Motor neuron (in vitro differentiated cells): ENCODE measurements at regions not wholly inside any gene's neighbourhood (a gene's known extent, or its start where the extent isn't known, plus 50 kb on each side); places are given as distances from the start of the nearest gene placed in this dataset.

Experiments
- ATAC-seq, 8 experiments: fragments of 200-7000 bp; cut with Tn5 transposase; replicated peaks in 6 of 8; 2 replicates each; pipeline ENCODE4 v1.8.0; 2021; ENCODE audit warnings: mild to moderate bottlenecking in 8 of 8, moderate library complexity in 8 of 8
- H3K27ac ChIP-seq, 2 donors: fragments of 250-450 bp; sonication (Bioruptor Pico); 2 replicates each; pipeline ENCODE4 v1.9.0; 2021; ENCODE audit warnings: antibody characterized with exemption in 2 of 2, mild to moderate bottlenecking in 2 of 2, moderate library complexity in 1 of 2
- H3K4me1 ChIP-seq, 2 donors: fragments of 250-450 bp; sonication (Bioruptor Pico); replicated peaks in 1 of 2; 2 replicates each; pipeline ENCODE4 v1.6.1; 2021; ENCODE audit warnings: antibody characterized with exemption in 2 of 2, mild to moderate bottlenecking in 2 of 2, moderate library complexity in 1 of 2
- H3K4me3 ChIP-seq, 5 donors: fragments of 250-450 bp; sonication (Bioruptor Pico); 2 replicates each; pipeline ENCODE4 v1.9.0; 2021; ENCODE audit warnings: antibody characterized with exemption in 5 of 5, mild to moderate bottlenecking in 5 of 5, moderate library complexity in 4 of 5
- WGBS, 10 experiments: fragments of 450-650 bp; shearing (Covaris generic); methylation state at CpG; one replicate each; pipeline ENCODE4 v1.0.0; 2022; 5-methylcytosine and 5-hydroxymethylcytosine counted together
- in situ Hi-C, 9 experiments: fragments of 400-800 bp; cut with MboI; loops; one replicate each; pipeline ENCODE4 v1.15.0; 2021; ENCODE audit warnings: low sequenced_read_pairs in 9 of 9, low pct_unique_long_range_greater_than_20kb in 2 of 9; ENCODE audit not compliant: unreplicated experiment in 9 of 9

- in situ Hi-C loops = loop anchor here in 1 of 9 experiments (25.0 kb wide), 1 partner anchor 224 kb away; the partner anchor contains the start of gene SOX21
- H3K27ac ChIP-seq = no peak overlapping the region
- peak in 5 of 8 experiments; percentile 20 to 65 (median 54) for ATAC-seq
- no peak overlapping the region for H3K4me3 ChIP-seq
- peaks cover 13 to 25% of the 10 kb centered on the region in 2 donors for H3K4me1 ChIP-seq
These were observed 224.3 kb upstream of the SOX21 start for GRCh38 chr13:94936633-94937032.

GRCh38 chr13:94933936-94934335, 221.6 kb upstream of the SOX21 start:
- Histone ChIP-seq H3K4me1 (peaks cover 13 to 25% of the 10 kb centered on the region in 2 donors), H3K27ac (no peak overlapping the region), H3K4me3 (no peak overlapping the region)
- in situ Hi-C loops = loop anchor here in 1 of 9 experiments (25.0 kb wide), 1 partner anchor 222 kb away; the partner anchor contains the start of gene SOX21
- 14 to 100% (median 60%) methylated on average over 1 to 4 of the region's 4 CpGs; no CpG with 5 or more reads in 5 of the 10 experiments for WGBS, 10 experiments
- ATAC-seq = no peak

DNA sequence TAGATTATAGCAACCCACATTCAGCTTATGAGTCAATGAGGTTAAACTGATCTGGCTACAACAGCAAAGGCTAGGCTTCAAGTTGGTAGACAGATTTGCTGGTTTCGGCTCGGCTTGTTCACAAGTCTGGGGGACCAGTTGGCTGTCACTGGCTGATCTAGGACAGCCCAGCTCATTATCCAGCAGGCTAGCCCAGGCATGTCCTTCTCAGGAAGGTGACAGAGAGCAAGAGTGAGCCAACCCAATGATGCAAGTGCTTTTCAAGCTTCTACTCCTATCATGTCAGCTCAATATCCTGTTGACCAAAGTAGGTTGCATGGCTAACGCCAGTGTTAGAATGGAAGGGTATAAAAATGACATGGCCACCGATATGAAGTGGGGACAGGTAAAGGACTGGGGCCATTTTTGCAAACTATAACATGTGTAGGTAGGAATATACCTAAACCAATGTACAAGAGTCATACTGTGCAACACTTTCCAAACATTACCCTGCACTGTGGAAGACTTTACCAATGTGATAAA, 220.9 kb upstream of the SOX21 start:
- ATAC-seq = no peak
- Histone ChIP-seq H3K4me1 (peaks cover 15 to 24% of the 10 kb centered on the region in 2 donors), H3K4me3 (no peak overlapping the region), H3K27ac (no peak overlapping the region)
- WGBS, 10 experiments = 17 to 100% (median 51%) methylated on average over 1 to 4 of the region's 4 CpGs; no CpG with 5 or more reads in 4 of the 10 experiments
- in situ Hi-C loops = loop anchor here in 1 of 9 experiments (25.0 kb wide), 1 partner anchor 221 kb away; the partner anchor contains the start of gene SOX21

DNA sequence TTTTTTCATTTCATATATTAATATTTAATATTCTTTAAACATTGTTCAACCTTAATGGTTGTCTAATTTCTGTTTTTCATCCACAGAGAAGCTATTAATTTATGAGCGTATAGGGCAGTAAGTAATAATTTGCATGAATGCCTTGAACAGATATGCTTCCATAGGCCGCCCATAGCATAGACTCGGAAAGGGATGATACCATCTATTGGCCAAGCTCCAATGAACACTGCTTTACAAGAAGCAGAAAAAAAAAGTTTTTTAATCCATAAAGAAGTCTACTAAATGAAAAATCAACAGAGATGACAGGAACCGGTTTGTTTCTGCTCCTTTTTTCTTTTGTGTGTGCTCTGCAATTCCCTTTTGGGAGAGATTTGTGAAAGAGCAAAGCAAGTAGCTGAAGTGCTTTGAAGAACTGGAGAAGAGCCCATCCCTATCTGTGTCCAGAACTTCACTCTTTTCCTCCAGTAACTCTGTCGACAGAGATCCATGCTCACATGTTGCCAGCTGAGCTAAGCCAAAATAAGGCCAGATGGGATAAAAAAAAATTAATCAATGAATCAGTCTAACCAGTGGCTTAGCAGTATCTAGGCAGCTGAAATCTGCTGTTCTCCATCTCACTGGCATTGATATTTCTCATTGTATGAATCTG, 215.9 kb upstream of the SOX21 start:
- H3K4me3 ChIP-seq = no peak overlapping the region
- peaks cover 0 to 3% of the 10 kb centered on the region in 2 donors for H3K4me1 ChIP-seq
- in situ Hi-C loops = loop anchor here in 1 of 9 experiments (25.0 kb wide), 1 partner anchor 216 kb away; the partner anchor contains the start of gene SOX21
- no peak for ATAC-seq
- 0 to 100% (median 88%) methylated on average over 3 to 5 of the region's 5 CpGs for WGBS, 10 experiments
- no peak overlapping the region for H3K27ac ChIP-seq

- ATAC-seq = no peak
- Histone ChIP-seq H3K4me3 (no peak overlapping the region), H3K27ac (no peak overlapping the region), H3K4me1 (peaks cover 5 to 7% of the 10 kb centered on the region in 2 donors)
- in situ Hi-C loops = loop anchor here in 1 of 9 experiments (25.0 kb wide), 1 partner anchor 213 kb away; the partner anchor contains the start of gene SOX21
- WGBS, 10 experiments = 0 to 58% (median 0%) methylated on average over 1 to 3 of the region's 3 CpGs; no CpG with 5 or more reads in 5 of the 10 experiments
These were observed 212.9 kb upstream of the SOX21 start for GRCh38 chr13:94925263-94925662.

- no peak for ATAC-seq
- peaks cover 10 to 11% of the 10 kb centered on the region in 2 donors for H3K4me1 ChIP-seq
- in situ Hi-C loops = no loop called here
- WGBS, 10 experiments = 0 to 50% (median 18%) methylated on average over 2 to 3 of the region's 4 CpGs; no CpG with 5 or more reads in 4 of the 10 experiments
- no peak overlapping the region for H3K4me3 ChIP-seq
- no peak overlapping the region for H3K27ac ChIP-seq
These were observed 208.8 kb upstream of the SOX21 start for GRCh38 chr13:94921181-94921580.

DNA sequence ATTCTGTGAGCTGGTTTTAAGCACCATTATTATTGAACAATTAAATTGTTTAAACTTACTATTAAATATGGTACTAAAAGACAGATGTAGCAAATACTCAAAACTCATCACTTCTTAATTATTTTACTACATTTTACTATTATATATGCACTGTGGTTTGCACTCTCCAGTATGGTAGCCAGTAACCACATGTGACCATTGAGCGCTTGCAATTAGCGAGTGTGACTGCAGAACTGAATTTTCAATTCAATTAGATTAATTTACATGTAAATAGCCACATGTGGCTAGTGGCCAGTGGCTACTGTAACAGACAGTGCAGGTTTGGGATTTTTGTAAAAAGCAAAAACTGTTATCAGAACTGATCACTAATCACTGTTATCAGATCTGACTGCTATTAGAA, 208.2 kb upstream of the SOX21 start:
- H3K27ac ChIP-seq = no peak overlapping the region
- in situ Hi-C loops = no loop called here
- no peak for ATAC-seq
- WGBS, 10 experiments = 69 to 100% (median 100%) methylated on average over 1 to 2 of the region's 2 CpGs; no CpG with 5 or more reads in 3 of the 10 experiments
- no peak overlapping the region for H3K4me3 ChIP-seq
- peaks cover 10 to 11% of the 10 kb centered on the region in 2 donors for H3K4me1 ChIP-seq

GRCh38 chr13:94917824-94918223, 205.5 kb upstream of the SOX21 start:
- no peak overlapping the region for H3K4me3 ChIP-seq
- WGBS, 10 experiments = 11 to 100% (median 70%) methylated on average over 1 to 2 of the region's 2 CpGs; no CpG with 5 or more reads in 2 of the 10 experiments
- no peak overlapping the region for H3K27ac ChIP-seq
- ATAC-seq = peak in 1 of 8 experiments; percentile 41
- H3K4me1 ChIP-seq = peaks cover 10 to 11% of the 10 kb centered on the region in 2 donors
- in situ Hi-C loops = no loop called here

- WGBS, 10 experiments = 0 to 92% (median 89%) methylated on average over 1 of the region's 1 CpG; no CpG with 5 or more reads in 6 of the 10 experiments
- in situ Hi-C loops = no loop called here
- no peak overlapping the region for H3K27ac ChIP-seq
- H3K4me3 ChIP-seq = no peak overlapping the region
- no peak for ATAC-seq
- peaks cover 3% of the 10 kb centered on the region in 2 donors for H3K4me1 ChIP-seq
These were observed 202.6 kb upstream of the SOX21 start for GRCh38 chr13:94914895-94915294.

- no peak overlapping the region for H3K27ac ChIP-seq
- in situ Hi-C loops = no loop called here
- WGBS, 10 experiments = 0 to 100% (median 89%) methylated on average over 2 of the region's 2 CpGs
- ATAC-seq = no peak
- no peaks in the 10 kb centered on the region for H3K4me1 ChIP-seq
- no peak overlapping the region for H3K4me3 ChIP-seq
These were observed 194.3 kb upstream of the SOX21 start for GRCh38 chr13:94906605-94907004.

- ATAC-seq = no peak
- Histone ChIP-seq H3K4me1 (no peaks in the 10 kb centered on the region), H3K27ac (no peak overlapping the region), H3K4me3 (no peak overlapping the region)
- in situ Hi-C loops = no loop called here
- 0 to 100% (median 75%) methylated on average over 1 to 4 of the region's 4 CpGs; no CpG with 5 or more reads in 1 of the 10 experiments for WGBS, 10 experiments
These were observed 190.5 kb upstream of the SOX21 start for GRCh38 chr13:94902722-94903407.

DNA sequence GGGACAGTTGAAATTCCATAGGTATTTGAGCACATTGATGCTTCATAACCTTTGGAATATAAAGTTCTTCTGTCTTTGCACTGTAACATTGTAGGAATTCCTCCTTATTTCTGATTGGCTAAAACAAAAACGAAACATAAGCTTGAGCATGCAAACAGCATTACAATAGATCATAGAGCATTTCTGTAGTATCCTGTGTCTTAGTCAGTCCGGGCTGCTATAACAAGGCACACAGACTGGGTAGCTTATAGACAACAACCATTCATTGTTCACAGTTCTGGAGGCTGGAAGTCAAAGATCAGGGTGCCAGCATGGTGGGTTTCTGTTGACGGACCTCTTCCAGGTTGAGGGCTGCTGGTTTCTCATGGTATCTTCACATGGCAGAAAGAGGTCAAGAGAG, 188.7 kb upstream of the SOX21 start:
- Histone ChIP-seq H3K27ac (no peak overlapping the region), H3K4me1 (peaks cover 3 to 5% of the 10 kb centered on the region in 2 donors), H3K4me3 (no peak overlapping the region)
- no peak for ATAC-seq
- 0 to 100% (median 81%) methylated on average over 1 to 3 of the region's 3 CpGs; no CpG with 5 or more reads in 1 of the 10 experiments for WGBS, 10 experiments
- in situ Hi-C loops = no loop called here

- WGBS, 10 experiments = 0 to 88% (median 73%) methylated on average over 2 to 5 of the region's 5 CpGs
- peaks cover 5 to 20% of the 10 kb centered on the region in 2 donors for H3K4me1 ChIP-seq
- no peak overlapping the region for H3K27ac ChIP-seq
- ATAC-seq = peak in 3 of 8 experiments; percentile 42 to 92 (median 70)
- no peak overlapping the region for H3K4me3 ChIP-seq
- in situ Hi-C loops = no loop called here
These were observed 184.5 kb upstream of the SOX21 start for GRCh38 chr13:94896719-94897317.
